OCI-LY7 (cell line): ENCODE measurements at regions not wholly inside any gene's neighbourhood (a gene's known extent, or its start where the extent isn't known, plus 50 kb on each side); places are given as distances from the start of the nearest gene placed in this dataset.

ENCODE experiments used
- BruUV-seq: library from RNA; stranded (reverse); fragments of 400-500 nt; replicated peaks from 2 replicates; lab custom pipeline; 2021; lab: Mats Ljungman, UMichigan
- CTCF ChIA-PET: fragments of 300-600 bp; sonication (Branson Sonifier 250); formaldehyde crosslinking; loops from one replicate; lab custom pipeline; 2022; ENCODE audit warnings: antibody characterized with exemption; ENCODE audit not compliant: unreplicated experiment; lab: Charles Lee
- POLR2A ChIA-PET: fragments of 300-600 bp; sonication (Branson Sonifier 250); formaldehyde crosslinking; loops from one replicate; lab custom pipeline; 2022; ENCODE audit warnings: antibody characterized with exemption; lab: Charles Lee
- DNase-seq: peaks from one replicate; pipeline ENCODE4 v3.0.0-alpha.2; 2015; ENCODE audit warnings: low spot score
- H2AFZ ChIP-seq: fragments of 200-600 bp; sonication (generic), shearing (Covaris generic); 2 replicates; pipeline ENCODE4 v1.6.1; 2014; ENCODE audit warnings: mild to moderate bottlenecking, antibody characterized with exemption, low read length, moderate library complexity
- H3K27ac ChIP-seq: fragments of 200-600 bp; sonication (generic); 2 replicates; pipeline ENCODE4 v1.5.1; 2014; ENCODE audit warnings: mixed run types, low read depth, mild to moderate bottlenecking, moderate library complexity, low read length, inconsistent platforms; ENCODE audit not compliant: poor library complexity, severe bottlenecking
- H3K36me3 ChIP-seq: fragments of 200-600 bp; sonication (generic); 2 replicates; pipeline ENCODE4 v1.6.1; 2014; ENCODE audit warnings: mild to moderate bottlenecking, antibody characterized with exemption, low read length, moderate library complexity, mixed read lengths; ENCODE audit not compliant: insufficient read depth
- H3K4me1 ChIP-seq: fragments of 200-600 bp; sonication (generic); 2 replicates; pipeline ENCODE4 v1.5.1; 2014; ENCODE audit warnings: mild to moderate bottlenecking, low read length; ENCODE audit not compliant: insufficient read depth, poor library complexity, severe bottlenecking
- H3K4me2 ChIP-seq: fragments of 200-600 bp; sonication (generic); 2 replicates; pipeline ENCODE4 v1.6.1; 2014; ENCODE audit warnings: mild to moderate bottlenecking, low read length
- H3K4me3 ChIP-seq: fragments of 200-600 bp; sonication (generic); 2 replicates; pipeline ENCODE4 v1.5.1; 2014; ENCODE audit warnings: mild to moderate bottlenecking, low read depth, low read length; ENCODE audit not compliant: poor library complexity, severe bottlenecking
- H3K79me2 ChIP-seq: fragments of 200-600 bp; sonication (generic); 2 replicates; pipeline ENCODE4 v1.6.1; 2016; ENCODE audit warnings: low read depth, mild to moderate bottlenecking, low read length, moderate library complexity, mixed read lengths; ENCODE audit not compliant: insufficient read depth
- H3K9me2 ChIP-seq: fragments of 200-600 bp; sonication (generic); 2 replicates; pipeline ENCODE4 v1.6.1; 2016; ENCODE audit warnings: mild to moderate bottlenecking, low read length, mixed read lengths; ENCODE audit not compliant: insufficient read depth
- H3K9me3 ChIP-seq: fragments of 200-600 bp; sonication (generic); 2 replicates; pipeline ENCODE4 v1.6.1; 2014; ENCODE audit warnings: mild to moderate bottlenecking, mixed run types, low read length, mixed read lengths
- H4K20me1 ChIP-seq: fragments of 200-600 bp; sonication (generic); 2 replicates; pipeline ENCODE4 v1.6.1; 2014; ENCODE audit warnings: mild to moderate bottlenecking, antibody characterized with exemption, low read length, moderate library complexity, mixed read lengths; ENCODE audit not compliant: insufficient read depth
- CTCF ChIP-seq: fragments of 200-600 bp; sonication (generic); conservative IDR thresholded peaks from 2 replicates; pipeline ENCODE4 v1.5.1; 2014; ENCODE audit warnings: mild to moderate bottlenecking, antibody characterized with exemption, low read length, moderate library complexity, mixed read lengths
- EZH2phosphoT487 ChIP-seq: fragments of 200-600 bp; sonication (generic); IDR thresholded peaks from 2 replicates; pipeline ENCODE4 v1.6.1; 2018; ENCODE audit warnings: low read depth, borderline replicate concordance, mild to moderate bottlenecking, mixed run types, antibody characterized with exemption, low read length, moderate library complexity, mixed read lengths
- intact Hi-C: fragments of 100-400 bp; cut with micrococcal nuclease; formaldehyde crosslinking; loops from one replicate; pipeline ENCODE4 v1.10.0; 2022; ENCODE audit not compliant: unreplicated experiment

GRCh38 chr2:78585871-78586270 is 439.6 kb upstream of the REG3G start:
- H3K9me3 ChIP-seq = no peaks in the 10 kb centered on the region
- CTCF ChIA-PET = no interaction called here

DNA sequence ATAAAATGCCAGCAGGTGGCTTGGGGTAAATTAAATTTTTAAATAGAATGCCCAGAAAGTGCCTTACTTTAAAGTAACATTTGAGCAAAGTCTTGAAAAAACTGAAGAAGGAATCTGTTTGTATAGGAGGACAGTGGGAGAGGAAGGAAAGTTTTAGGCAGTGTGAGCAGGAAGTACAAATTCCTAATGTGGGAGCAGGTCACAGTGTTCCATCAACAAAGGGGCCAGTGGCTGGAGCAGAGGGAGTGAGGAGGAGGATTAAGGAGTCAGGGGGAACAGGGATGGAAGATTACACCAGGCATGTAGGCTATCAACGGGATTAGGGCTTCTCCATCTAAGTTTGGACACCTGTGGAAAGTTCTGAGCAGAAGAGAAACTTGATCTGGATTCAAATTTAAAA is 439.2 kb upstream of the REG3G start:
- H4K20me1 ChIP-seq = no peaks in the 10 kb centered on the region
- no peak overlapping the region for H3K27ac ChIP-seq
- no TSS peak for BruUV-seq
- H3K4me3 ChIP-seq = no peak overlapping the region
- no peak for TF ChIP-seq CTCF
- TF ChIP-seq EZH2phosphoT487 = no peak
- intact Hi-C loops = no loop called here
- ChIA-PET CTCF (no interaction called here), POLR2A (no interaction called here)
- no peak overlapping the region for H2AFZ ChIP-seq
- no peak for DNase-seq
- H3K4me2 ChIP-seq = no peak overlapping the region
- no peaks in the 10 kb centered on the region for H3K36me3 ChIP-seq
- no peaks in the 10 kb centered on the region for H3K4me1 ChIP-seq
- no peaks in the 10 kb centered on the region for H3K79me2 ChIP-seq
- no peaks in the 10 kb centered on the region for H3K9me3 ChIP-seq
- no peaks in the 10 kb centered on the region for H3K9me2 ChIP-seq

More at GRCh38 chr2:78585871-78586270, 439.6 kb upstream of the REG3G start:
- no peaks in the 10 kb centered on the region for H3K79me2 ChIP-seq
- TF ChIP-seq EZH2phosphoT487 = no peak
- TF ChIP-seq CTCF = no peak
- H3K36me3 ChIP-seq = no peaks in the 10 kb centered on the region
- BruUV-seq = no TSS peak
- H3K9me2 ChIP-seq = no peaks in the 10 kb centered on the region
- no peaks in the 10 kb centered on the region for H4K20me1 ChIP-seq
- no peak overlapping the region for H2AFZ ChIP-seq
- H3K4me3 ChIP-seq = no peak overlapping the region
- POLR2A ChIA-PET = no interaction called here
- H3K4me1 ChIP-seq = no peaks in the 10 kb centered on the region
- no peak overlapping the region for H3K4me2 ChIP-seq
- H3K27ac ChIP-seq = no peak overlapping the region
- intact Hi-C loops = no loop called here
- DNase-seq = no peak

- BruUV-seq = no TSS peak
- no peak overlapping the region for H3K4me3 ChIP-seq
Measured at GRCh38 chr2:78589871-78590270, 435.6 kb upstream of the REG3G start.

More at GRCh38 chr2:78589871-78590270, 435.6 kb upstream of the REG3G start:
- ChIA-PET POLR2A (interaction anchor here (0.6 kb wide), 1 partner anchor 87 kb away, joined by 3 read pairs; no protein-coding TSS in a partner anchor), CTCF (no interaction called here)
- Histone ChIP-seq H3K36me3 (no peaks in the 10 kb centered on the region), H3K27ac (no peak overlapping the region), H3K9me2 (no peaks in the 10 kb centered on the region), H3K4me1 (no peaks in the 10 kb centered on the region), H2AFZ (no peak overlapping the region), H3K79me2 (no peaks in the 10 kb centered on the region), H3K9me3 (no peaks in the 10 kb centered on the region), H4K20me1 (no peaks in the 10 kb centered on the region), H3K4me2 (no peak overlapping the region)
- DNase-seq = no peak
- TF ChIP-seq EZH2phosphoT487 (no peak), CTCF (no peak)
- intact Hi-C loops = no loop called here
